ENCODE measurements at regions not wholly inside any gene's neighbourhood (a gene's known extent, or its start where the extent isn't known, plus 50 kb on each side); places are given as distances from the start of the nearest gene placed in this dataset.

GRCh38 chr9:99419070-99419469, 197.0 kb downstream of the SEC61B start:
- DNase-seq = peak; percentile 42
- no peaks in the 10 kb centered on the region for H3K9me2 ChIP-seq
- no peak overlapping the region; the same call in 1 of the 2 replicates for H2AFZ ChIP-seq (ENCODE audit: low read depth)

DNA sequence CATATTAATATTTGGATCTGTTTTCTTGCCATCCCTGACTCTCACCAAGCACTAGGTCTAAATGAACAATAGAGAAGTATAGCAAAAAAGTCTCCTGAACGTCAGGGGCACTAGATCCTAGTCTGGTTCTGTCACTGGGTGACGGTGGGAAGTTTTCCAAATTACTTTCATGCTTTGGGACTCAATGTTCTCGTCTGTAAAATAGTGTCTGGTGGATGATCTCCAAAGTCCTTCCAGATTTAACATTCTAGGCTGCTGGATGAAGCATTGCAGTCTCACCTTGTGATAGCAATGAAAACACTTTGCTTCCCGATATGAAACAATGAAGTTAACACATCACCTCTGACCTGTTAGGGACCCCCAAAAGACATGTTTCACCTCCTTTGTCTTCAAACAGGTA, 199.3 kb downstream of the SEC61B start:
- H4K20me1 ChIP-seq (ENCODE audit: insufficient read depth) = no peaks in the 10 kb centered on the region
- no peaks in the 10 kb centered on the region for H3K9me3 ChIP-seq
- no peaks in the 10 kb centered on the region for H3K9me2 ChIP-seq
- H3K27me3 ChIP-seq (ENCODE audit: insufficient read depth) = no peaks in the 10 kb centered on the region
- H3F3A ChIP-seq (replicated peaks; ENCODE audit: insufficient read depth) = peaks cover 4% of the 10 kb centered on the region
- peaks cover 4 to 23% of the 10 kb centered on the region in 2 experiments; a peak in 3 of 4 replicates for H3K4me1 ChIP-seq (ENCODE audit: control insufficient read depth in 1 of 2, insufficient read depth in 2 of 2, low read depth in 1 of 2, low read length in 1 of 2)
- ChIA-PET POLR2A (no interaction called here), CTCF (no interaction called here)
- peak overlapping the region in 1 of 2 experiments; percentile 22; a peak in 1 of 4 replicates for H3K27ac ChIP-seq (ENCODE audit: low read depth in 2 of 2, low read length in 1 of 2)
- no peaks in the 10 kb centered on the region for H3K36me3 ChIP-seq (replicated peaks in 1 of 2; ENCODE audit: control insufficient read depth in 1 of 2, insufficient read depth in 2 of 2, low read length in 1 of 2)
- H3K4me3 ChIP-seq (ENCODE audit: low read depth in 2 of 2, low read length in 1 of 2) = no peak overlapping the region
- H3K79me2 ChIP-seq (ENCODE audit: insufficient read depth) = no peaks in the 10 kb centered on the region
- TF ChIP-seq ELF1 (IDR thresholded peaks at IDR 0.05) (no peak), NFIC (IDR thresholded peaks at IDR 0.05; ENCODE audit: borderline replicate concordance) (no peak), CTCF (IDR thresholded peaks at IDR 0.05) (no peak), SIN3A (IDR thresholded peaks at IDR 0.05; ENCODE audit: borderline replicate concordance, low read depth, low read length) (no peak), USF2 (IDR thresholded peaks at IDR 0.05; ENCODE audit: borderline replicate concordance, low read depth, low read length) (no peak), MAX (IDR thresholded peaks at IDR 0.05; ENCODE audit: low read depth) (no peak)
- TF ChIP-seq, protein P1, sequence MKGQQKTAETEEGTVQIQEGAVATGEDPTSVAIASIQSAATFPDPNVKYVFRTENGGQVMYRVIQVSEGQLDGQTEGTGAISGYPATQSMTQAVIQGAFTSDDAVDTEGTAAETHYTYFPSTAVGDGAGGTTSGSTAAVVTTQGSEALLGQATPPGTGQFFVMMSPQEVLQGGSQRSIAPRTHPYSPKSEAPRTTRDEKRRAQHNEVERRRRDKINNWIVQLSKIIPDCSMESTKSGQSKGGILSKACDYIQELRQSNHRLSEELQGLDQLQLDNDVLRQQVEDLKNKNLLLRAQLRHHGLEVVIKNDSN (IDR thresholded peaks at IDR 0.05; ENCODE audit: borderline replicate concordance, low read depth) = no peak
- H3K4me2 ChIP-seq = no peak overlapping the region
- DNase-seq = no peak
- H2AFZ ChIP-seq (ENCODE audit: low read depth) = no peak overlapping the region
- no peak overlapping the region for H3K9ac ChIP-seq
- 85% methylated on average over 4 of the region's 4 CpGs for WGBS (ENCODE audit: low lambda C conversion rate)

More at GRCh38 chr9:99419070-99419469, 197.0 kb downstream of the SEC61B start:
- Histone ChIP-seq H3K9ac (no peak overlapping the region), H3K79me2 (ENCODE audit: insufficient read depth) (no peaks in the 10 kb centered on the region), H4K20me1 (ENCODE audit: insufficient read depth) (no peaks in the 10 kb centered on the region), H3K27ac (ENCODE audit: low read depth in 2 of 2, low read length in 1 of 2) (peak overlapping the region in 1 of 2 experiments; percentile 95; a peak in 2 of 4 replicates), H3K4me1 (ENCODE audit: control insufficient read depth in 1 of 2, insufficient read depth in 2 of 2, low read depth in 1 of 2, low read length in 1 of 2) (peaks cover 15 to 29% of the 10 kb centered on the region in 2 experiments; a peak in 3 of 4 replicates), H3K4me2 (no peak overlapping the region), H3K27me3 (ENCODE audit: insufficient read depth) (no peaks in the 10 kb centered on the region), H3K36me3 (replicated peaks in 1 of 2; ENCODE audit: control insufficient read depth in 1 of 2, insufficient read depth in 2 of 2, low read length in 1 of 2) (no peaks in the 10 kb centered on the region), H3F3A (replicated peaks; ENCODE audit: insufficient read depth) (peaks cover 4% of the 10 kb centered on the region), H3K9me3 (no peaks in the 10 kb centered on the region), H3K4me3 (ENCODE audit: low read depth in 2 of 2, low read length in 1 of 2) (no peak overlapping the region)
- CTCF ChIA-PET = interaction anchor here (1.0 to 2.2 kb wide), 7 partner anchors 14 to 400 kb away, joined by 3 to 9 read pairs (median 3); no protein-coding TSS in a partner anchor
- TF ChIP-seq GATA2 (CRISPR knock-in tag; IDR thresholded peaks at IDR 0.05) (peak; percentile 39), FOXJ3 (CRISPR knock-in tag; IDR thresholded peaks at IDR 0.05) (0 out of 2 replicates have a peak, but pooled peaks have one; percentile 25), MAX (IDR thresholded peaks at IDR 0.05; ENCODE audit: low read depth) (no peak), EP300 (IDR thresholded peaks at IDR 0.05; ENCODE audit: borderline replicate concordance in 1 of 2, low read depth in 1 of 2, low read length in 1 of 2) (peak in 1 of 2 experiments; percentile 80; a peak in 2 of 4 replicates), RCOR1 (IDR thresholded peaks at IDR 0.05; ENCODE audit: low read length) (0 out of 2 replicates have a peak, but pooled peaks have one; percentile 37), TCF12 (IDR thresholded peaks at IDR 0.05) (no peak), CTCF (IDR thresholded peaks at IDR 0.05) (no peak), RAD21 (IDR thresholded peaks at IDR 0.05; ENCODE audit: low read length) (peak; percentile 28), RFX5 (IDR thresholded peaks at IDR 0.05; ENCODE audit: low read length) (no peak)
- WGBS (ENCODE audit: low lambda C conversion rate) = 40% methylated on average over 4 of the region's 4 CpGs
- POLR2A ChIA-PET = interaction anchor here (0.8 to 1.5 kb wide), 4 partner anchors 19 to 403 kb away, joined by 4 to 6 read pairs (median 4); partner anchors contain the start of gene NR4A3
